SU-DHL-6 (cell line): ENCODE measurements at regions not wholly inside any gene's neighbourhood (a gene's known extent, or its start where the extent isn't known, plus 50 kb on each side); places are given as distances from the start of the nearest gene placed in this dataset.

Source experiments
- H2AFZ ChIP-seq: fragments of 200-600 bp; sonication (generic); 2 replicates; pipeline ENCODE4 v1.6.1; 2014; ENCODE audit warnings: low read depth, mild to moderate bottlenecking, moderate library complexity, mixed read lengths, antibody characterized with exemption, low read length; ENCODE audit not compliant: severe bottlenecking
- H3F3A ChIP-seq: fragments of 200-600 bp; shearing (Covaris generic); 2 replicates; pipeline ENCODE4 v1.6.0; 2016; ENCODE audit warnings: antibody characterized with exemption, mild to moderate bottlenecking; ENCODE audit not compliant: insufficient read depth
- H3K27ac ChIP-seq: fragments of 200-600 bp; sonication (generic); 2 replicates; pipeline ENCODE4 v1.5.1; 2016; ENCODE audit warnings: low read depth, mild to moderate bottlenecking, low read length, moderate library complexity, mixed read lengths
- H3K27me3 ChIP-seq: fragments of 200-600 bp; sonication (generic), shearing (Covaris generic); 2 replicates; pipeline ENCODE4 v1.6.0; 2014; ENCODE audit warnings: mild to moderate bottlenecking, low read length
- H3K36me3 ChIP-seq: fragments of 200-600 bp; sonication (generic); 2 replicates; pipeline ENCODE4 v1.6.1; 2014; ENCODE audit warnings: mild to moderate bottlenecking, low read length, mixed read lengths
- H3K4me2 ChIP-seq: fragments of 300-600, 200-600 bp; shearing (Covaris generic), sonication (generic); 2 replicates; pipeline ENCODE4 v1.6.0; 2014; ENCODE audit warnings: low read length, low read depth, mild to moderate bottlenecking; ENCODE audit not compliant: poor library complexity, severe bottlenecking
- H3K4me3 ChIP-seq: fragments of 200-600 bp; sonication (generic); 2 replicates; pipeline ENCODE4 v1.5.1; 2014; ENCODE audit warnings: antibody characterized with exemption, low read length, mild to moderate bottlenecking, mixed read lengths; ENCODE audit not compliant: insufficient read depth, poor library complexity, severe bottlenecking
- H3K79me2 ChIP-seq: fragments of 200-600 bp; sonication (generic); 2 replicates; pipeline ENCODE4 v1.6.1; 2014; ENCODE audit warnings: mild to moderate bottlenecking, low read length, moderate library complexity; ENCODE audit not compliant: insufficient read depth
- H3K9ac ChIP-seq: fragments of 200-600 bp; sonication (generic); 2 replicates; pipeline ENCODE4 v1.7.0; 2014; ENCODE audit warnings: mild to moderate bottlenecking, low read length
- H3K9me2 ChIP-seq: fragments of 200-600 bp; sonication (generic); replicated peaks from 2 replicates; pipeline ENCODE4 v1.6.1; 2014; ENCODE audit warnings: low read length; ENCODE audit not compliant: insufficient read depth
- H3K9me3 ChIP-seq: fragments of 200-600 bp; sonication (generic); 2 replicates; pipeline ENCODE4 v1.6.1; 2014; ENCODE audit warnings: low read length, mixed read lengths; ENCODE audit not compliant: insufficient read depth
- H4K20me1 ChIP-seq: fragments of 200-600 bp; sonication (generic); 2 replicates; pipeline ENCODE4 v1.6.1; 2014; ENCODE audit warnings: low read depth, mild to moderate bottlenecking, antibody characterized with exemption, low read length, moderate library complexity, mixed read lengths
- CTCF ChIP-seq: fragments of 200-600 bp; sonication (generic); IDR thresholded peaks from one replicate; pipeline ENCODE4 v1.5.1; 2017; ENCODE audit warnings: antibody characterized with exemption, mild to moderate bottlenecking, low read length, moderate library complexity; ENCODE audit not compliant: insufficient read depth, poor library complexity, severe bottlenecking
- EZH2phosphoT487 ChIP-seq: fragments of 200-600 bp; sonication (generic), shearing (Covaris generic); conservative IDR thresholded peaks from 2 replicates; pipeline ENCODE4 v1.6.1; 2018; ENCODE audit warnings: mild to moderate bottlenecking, antibody characterized with exemption, low read length, moderate library complexity, mixed read lengths

- H3K79me2 ChIP-seq = no peaks in the 10 kb centered on the region
- no peaks in the 10 kb centered on the region for H4K20me1 ChIP-seq
- no peaks in the 10 kb centered on the region for H3K36me3 ChIP-seq
- no peaks in the 10 kb centered on the region for H3K9me2 ChIP-seq
- no peaks in the 10 kb centered on the region for H3K9me3 ChIP-seq
- H3K27ac ChIP-seq = no peak overlapping the region
- no peak overlapping the region for H3K4me2 ChIP-seq
- H3F3A ChIP-seq = no peaks in the 10 kb centered on the region
- no peak overlapping the region for H3K4me3 ChIP-seq
- H3K27me3 ChIP-seq = no peaks in the 10 kb centered on the region
- no peak overlapping the region for H2AFZ ChIP-seq
- TF ChIP-seq CTCF = no peak
- TF ChIP-seq EZH2phosphoT487 = no peak
- no peak overlapping the region for H3K9ac ChIP-seq
Observed at GRCh38 chr12:118748478-118749380, 232.6 kb upstream of the SRRM4 start.

GRCh38 chr12:118749646-118750045 is 231.7 kb upstream of the SRRM4 start:
- TF ChIP-seq CTCF (no peak), EZH2phosphoT487 (no peak)
- no peak overlapping the region for H2AFZ ChIP-seq

GRCh38 chr12:118750666-118751065 is 230.7 kb upstream of the SRRM4 start:
- Histone ChIP-seq H3F3A (no peaks in the 10 kb centered on the region), H3K27me3 (no peaks in the 10 kb centered on the region), H3K4me3 (no peak overlapping the region), H3K27ac (no peak overlapping the region), H3K79me2 (no peaks in the 10 kb centered on the region), H3K9ac (no peak overlapping the region), H3K36me3 (no peaks in the 10 kb centered on the region), H3K9me2 (no peaks in the 10 kb centered on the region), H2AFZ (no peak overlapping the region), H3K9me3 (no peaks in the 10 kb centered on the region), H3K4me2 (no peak overlapping the region), H4K20me1 (no peaks in the 10 kb centered on the region)
- no peak for TF ChIP-seq EZH2phosphoT487
- no peak for TF ChIP-seq CTCF

More at GRCh38 chr12:118749646-118750045, 231.7 kb upstream of the SRRM4 start:
- no peak overlapping the region for H3K9ac ChIP-seq
- no peaks in the 10 kb centered on the region for H3K27me3 ChIP-seq
- H3F3A ChIP-seq = no peaks in the 10 kb centered on the region
- no peaks in the 10 kb centered on the region for H3K79me2 ChIP-seq
- no peak overlapping the region for H3K4me2 ChIP-seq
- no peaks in the 10 kb centered on the region for H3K9me2 ChIP-seq
- no peak overlapping the region for H3K27ac ChIP-seq
- H3K36me3 ChIP-seq = no peaks in the 10 kb centered on the region
- H3K4me3 ChIP-seq = no peak overlapping the region
- no peaks in the 10 kb centered on the region for H4K20me1 ChIP-seq
- no peaks in the 10 kb centered on the region for H3K9me3 ChIP-seq
